ENCODE measurements at regions not wholly inside any gene's neighbourhood (a gene's known extent, or its start where the extent isn't known, plus 50 kb on each side); places are given as distances from the start of the nearest gene placed in this dataset.
A peak's percentile ranks its signal among the peaks of the same experiment; 100 is the strongest.

DNA sequence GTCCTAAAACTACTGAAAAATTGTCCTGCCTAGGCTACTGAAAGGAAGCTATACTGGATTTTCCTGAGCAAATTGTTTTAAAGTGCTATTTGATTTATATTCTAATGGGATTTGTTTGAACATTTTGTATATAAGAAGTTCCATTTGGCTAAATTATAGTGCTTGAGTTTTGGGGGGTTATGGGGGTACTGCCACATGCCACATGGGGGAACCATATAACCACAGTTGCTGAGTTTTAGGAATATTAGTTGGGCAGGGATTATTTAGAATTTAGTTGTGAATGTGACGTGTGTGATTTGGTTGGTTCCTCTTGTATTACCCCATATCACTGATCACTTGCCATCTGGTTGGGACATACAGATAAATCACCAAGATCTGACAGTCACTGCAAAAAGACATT, 224.5 kb upstream of the TAPT1 start:
- H3K27ac ChIP-seq (ENCODE audit: low read depth, low read length): no peak overlapping the region
- H3K9ac ChIP-seq (replicated peaks in 1 of 4; ENCODE audit: extremely low read depth in 1 of 4, low read depth in 3 of 4, low read length in 3 of 4): no peak overlapping the region
- no peak overlapping the region for H2AK5ac ChIP-seq (ENCODE audit: low read depth, low read length)
- H4K5ac ChIP-seq (ENCODE audit: insufficient read length, low read depth, low read length): no peak overlapping the region
- no peak overlapping the region for H4K91ac ChIP-seq (replicated peaks; ENCODE audit: insufficient read length, low read length)
- no peaks in the 10 kb centered on the region; a peak in 2 of 7 replicates for H3K4me1 ChIP-seq (replicated peaks in 1 of 4; ENCODE audit: control insufficient read depth in 3 of 4, insufficient read depth in 4 of 4, low read length in 3 of 4)
- ChIA-PET CTCF (ENCODE audit: partially characterized antibody) (interaction anchor here (1.0 to 1.6 kb wide), 2 partner anchors 54 to 1018 kb away, joined by 3 read pairs; no protein-coding TSS in a partner anchor), POLR2A (ENCODE audit: partially characterized antibody) (no interaction called here)
- no peak overlapping the region for H3K4ac ChIP-seq (replicated peaks; ENCODE audit: insufficient read length, low read depth, low read length)
- no peak overlapping the region for H4K8ac ChIP-seq (ENCODE audit: extremely low read depth, insufficient read depth, low read length)
- no peak overlapping the region for H3K23ac ChIP-seq (ENCODE audit: insufficient read length)
- H3K27me3 ChIP-seq (replicated peaks in 1 of 4; ENCODE audit: control insufficient read depth in 3 of 4, extremely low read depth in 1 of 4, insufficient read depth in 3 of 4, low read length in 3 of 4): peaks cover 17 to 45% (median 26%) of the 10 kb centered on the region in 4 experiments
- no peak overlapping the region for H2BK15ac ChIP-seq (ENCODE audit: low read length)
- no peak overlapping the region for H3K18ac ChIP-seq (ENCODE audit: extremely low read depth, low read length)
- FAIRE-seq (no peak), DNase-seq (ENCODE audit: low read depth in 1 of 2, low spot score in 2 of 2) (no peak)
- no peaks in the 10 kb centered on the region; the same call in 1 of the 2 replicates for H3K23me2 ChIP-seq (ENCODE audit: low read depth, low read length)
- no peak overlapping the region for H3K4me3 ChIP-seq (ENCODE audit: extremely low read depth in 1 of 4, insufficient read depth in 2 of 4, low read depth in 3 of 4, low read length in 4 of 4)
- H3K79me1 ChIP-seq (ENCODE audit: low read depth, low read length): no peaks in the 10 kb centered on the region
- H3K9me3 ChIP-seq (ENCODE audit: insufficient read depth in 2 of 2, low read depth in 1 of 2, low read length in 1 of 2): no peaks in the 10 kb centered on the region
- no peak overlapping the region for H2BK20ac ChIP-seq (ENCODE audit: low read length)
- no peak overlapping the region for H2BK5ac ChIP-seq (ENCODE audit: low read depth, low read length)
- H2BK120ac ChIP-seq (replicated peaks; ENCODE audit: low read depth, low read length): no peak overlapping the region
- no peaks in the 10 kb centered on the region for H3K36me3 ChIP-seq (ENCODE audit: control insufficient read depth in 2 of 4, insufficient read depth in 4 of 4, low read length in 3 of 4)
- no peak overlapping the region for H3K14ac ChIP-seq (ENCODE audit: insufficient read length)
- H4K20me1 ChIP-seq (replicated peaks in 1 of 2; ENCODE audit: control insufficient read depth in 1 of 2, insufficient read depth in 2 of 2, low read length in 2 of 2): no peaks in the 10 kb centered on the region
- H2BK12ac ChIP-seq (ENCODE audit: low read depth, low read length): no peak overlapping the region
- H2AFZ ChIP-seq (ENCODE audit: low read length): no peak overlapping the region
- no peaks in the 10 kb centered on the region for H3K79me2 ChIP-seq (ENCODE audit: control insufficient read depth in 1 of 2, insufficient read depth in 2 of 2, low read length in 2 of 2)
- no peak overlapping the region for H3K56ac ChIP-seq (replicated peaks; ENCODE audit: insufficient read length, low read depth, low read length)
- H3K4me2 ChIP-seq (ENCODE audit: insufficient read depth in 1 of 2, low read depth in 2 of 2, low read length in 2 of 2): no peak overlapping the region
- WGBS, 2 experiments (ENCODE audit: extremely low coverage in 1 of 2, insufficient coverage in 1 of 2, insufficient read length in 1 of 2, insufficient replicate concordance in 2 of 2, low coverage in 1 of 2, low lambda C conversion rate in 2 of 2, missing lambda C conversion rate in 1 of 2): 75% methylated on average over 1 of the region's 1 CpG; no CpG with 5 or more reads in 1 of the 2 experiments
- TF ChIP-seq CHD2 (IDR thresholded peaks at IDR 0.05; ENCODE audit: low read length) (no peak), RAD21 (IDR thresholded peaks at IDR 0.05 in 1 of 2, conservative IDR thresholded peaks at IDR 0.05 in 1 of 2; ENCODE audit: low read depth in 2 of 2, low read length in 2 of 2) (peak; percentile 62 to 72), POU5F1 (IDR thresholded peaks at IDR 0.05; ENCODE audit: low read depth, low read length) (no peak), SIRT6 (IDR thresholded peaks at IDR 0.05; ENCODE audit: low read length) (no peak), SAP30 (IDR thresholded peaks at IDR 0.05; ENCODE audit: insufficient read depth, insufficient replicate concordance, low read length) (no peak), EP300 (IDR thresholded peaks at IDR 0.05; ENCODE audit: borderline replicate concordance in 1 of 2, low read depth in 2 of 2, low read length in 2 of 2) (no peak), JUN (IDR thresholded peaks at IDR 0.05; ENCODE audit: low read depth, low read length) (no peak), CHD1 (IDR thresholded peaks at IDR 0.05; ENCODE audit: low read depth, low read length) (no peak), FOSL1 (IDR thresholded peaks at IDR 0.05; ENCODE audit: insufficient read depth, low read depth, low read length) (no peak), YY1 (IDR thresholded peaks at IDR 0.05; ENCODE audit: low read depth, low read length) (no peak), RBBP5 (IDR thresholded peaks at IDR 0.05; ENCODE audit: borderline replicate concordance, low read depth, low read length) (no peak)
- TF ChIP-seq, protein P1, sequence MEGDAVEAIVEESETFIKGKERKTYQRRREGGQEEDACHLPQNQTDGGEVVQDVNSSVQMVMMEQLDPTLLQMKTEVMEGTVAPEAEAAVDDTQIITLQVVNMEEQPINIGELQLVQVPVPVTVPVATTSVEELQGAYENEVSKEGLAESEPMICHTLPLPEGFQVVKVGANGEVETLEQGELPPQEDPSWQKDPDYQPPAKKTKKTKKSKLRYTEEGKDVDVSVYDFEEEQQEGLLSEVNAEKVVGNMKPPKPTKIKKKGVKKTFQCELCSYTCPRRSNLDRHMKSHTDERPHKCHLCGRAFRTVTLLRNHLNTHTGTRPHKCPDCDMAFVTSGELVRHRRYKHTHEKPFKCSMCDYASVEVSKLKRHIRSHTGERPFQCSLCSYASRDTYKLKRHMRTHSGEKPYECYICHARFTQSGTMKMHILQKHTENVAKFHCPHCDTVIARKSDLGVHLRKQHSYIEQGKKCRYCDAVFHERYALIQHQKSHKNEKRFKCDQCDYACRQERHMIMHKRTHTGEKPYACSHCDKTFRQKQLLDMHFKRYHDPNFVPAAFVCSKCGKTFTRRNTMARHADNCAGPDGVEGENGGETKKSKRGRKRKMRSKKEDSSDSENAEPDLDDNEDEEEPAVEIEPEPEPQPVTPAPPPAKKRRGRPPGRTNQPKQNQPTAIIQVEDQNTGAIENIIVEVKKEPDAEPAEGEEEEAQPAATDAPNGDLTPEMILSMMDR (IDR thresholded peaks at IDR 0.05; ENCODE audit: control extremely low read depth in 1 of 3, insufficient read depth in 1 of 3, low read depth in 1 of 3, low read length in 3 of 3): peak in 2 of 3 experiments; percentile 8 to 13; a peak in 2 of 4 replicates
